IPS-NIHi7 (cell line): ENCODE measurements at regions not wholly inside any gene's neighbourhood (a gene's known extent, or its start where the extent isn't known, plus 50 kb on each side); places are given as distances from the start of the nearest gene placed in this dataset.
A peak's percentile ranks its signal among the peaks of the same experiment; 100 is the strongest.
"Not testable (repeated sequence)": the region's sequence is repeated elsewhere in the genome, so short reads cannot be mapped to it uniquely, and the experiment has no call there.

Experiments used
- DNase-seq: peaks from one replicate; pipeline ENCODE4 v3.0.0; 2012; ENCODE audit warnings: mixed read lengths; ENCODE audit errors: extremely low spot score

GRCh38 chrX:118215346-118215745 is 98.7 kb upstream of the KLHL13 start:
- no peak for DNase-seq

DNA sequence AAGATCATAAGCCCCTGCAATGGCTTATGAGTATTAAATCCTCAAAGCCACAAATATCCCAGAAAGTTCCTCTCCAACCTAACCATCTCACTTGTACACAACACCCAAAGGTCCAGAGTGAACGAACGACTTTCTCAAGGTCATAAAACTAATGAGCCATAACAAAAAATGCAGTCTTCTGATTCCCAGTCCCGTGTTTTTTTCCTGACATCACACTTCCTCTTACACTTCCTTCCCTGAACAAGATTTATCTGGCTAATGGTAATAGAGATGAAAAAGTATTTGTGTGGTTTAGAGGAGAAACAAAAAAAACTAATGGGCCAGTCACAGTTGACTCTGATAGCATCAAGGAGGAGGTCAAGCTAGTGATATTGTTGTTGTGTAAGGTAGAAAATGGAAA is 99.5 kb upstream of the KLHL13 start:
- DNase-seq, result no peak

DNA sequence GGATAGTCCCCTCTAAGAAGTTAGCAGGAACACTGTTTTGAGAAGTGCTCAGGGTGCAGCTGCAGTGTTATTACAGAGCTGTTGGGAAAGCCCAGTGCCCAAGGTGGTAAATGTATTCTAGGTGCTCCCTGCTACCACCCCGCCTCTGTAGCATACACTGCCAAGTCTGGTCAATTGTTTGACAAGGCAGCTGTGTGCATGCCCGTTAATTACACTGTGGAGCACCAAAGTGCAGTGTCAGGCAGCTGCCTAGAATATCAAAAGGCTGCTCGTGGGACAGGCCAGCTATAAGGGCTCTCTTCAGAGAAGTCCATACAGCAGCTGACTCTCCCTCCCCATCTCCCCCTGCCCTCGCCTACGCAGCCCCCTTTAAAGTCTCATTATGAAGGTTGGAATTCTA is 99.9 kb upstream of the KLHL13 start:
- DNase-seq, result no peak

DNA sequence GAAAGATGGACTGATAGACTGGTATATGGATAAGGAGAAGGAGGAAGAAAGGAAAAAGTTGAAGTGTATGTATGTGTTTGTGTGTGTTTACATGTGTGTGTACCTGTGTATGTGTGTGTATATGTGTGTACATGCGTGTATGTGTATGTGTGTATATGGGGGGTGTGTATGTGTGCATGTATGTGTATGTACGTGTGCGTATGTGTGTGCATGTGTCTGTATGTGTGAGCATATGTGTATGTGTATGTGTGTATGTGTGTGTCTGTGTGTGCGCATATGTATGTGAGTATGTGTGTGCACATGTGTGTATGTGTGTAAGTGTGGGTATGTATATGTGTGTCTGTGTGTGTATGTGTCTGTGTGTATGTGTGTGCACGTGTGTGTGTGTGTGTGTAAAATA is 101.5 kb upstream of the KLHL13 start:
- no peak for DNase-seq

DNA sequence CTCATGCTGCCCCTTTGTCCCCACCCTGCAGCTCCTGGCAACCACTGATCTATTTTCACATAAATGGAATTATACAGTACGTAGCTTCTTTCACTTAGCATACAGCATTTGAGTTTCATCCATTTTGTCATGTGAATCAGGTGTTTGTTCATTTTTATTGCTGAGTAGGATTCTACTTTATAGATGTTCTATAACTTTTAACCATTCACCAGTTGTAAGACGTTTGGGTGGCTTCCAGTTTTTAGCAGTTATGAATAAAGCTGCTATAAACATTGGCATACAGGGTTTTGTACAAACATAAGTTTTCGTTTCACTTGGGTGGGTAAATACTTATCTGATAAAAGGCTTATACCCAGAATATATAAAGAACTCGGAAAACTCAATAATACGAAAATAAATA is 102.3 kb upstream of the KLHL13 start:
- DNase-seq, result no peak

GRCh38 chrX:118219866-118220265 is 103.3 kb upstream of the KLHL13 start:
- no peak for DNase-seq

DNA sequence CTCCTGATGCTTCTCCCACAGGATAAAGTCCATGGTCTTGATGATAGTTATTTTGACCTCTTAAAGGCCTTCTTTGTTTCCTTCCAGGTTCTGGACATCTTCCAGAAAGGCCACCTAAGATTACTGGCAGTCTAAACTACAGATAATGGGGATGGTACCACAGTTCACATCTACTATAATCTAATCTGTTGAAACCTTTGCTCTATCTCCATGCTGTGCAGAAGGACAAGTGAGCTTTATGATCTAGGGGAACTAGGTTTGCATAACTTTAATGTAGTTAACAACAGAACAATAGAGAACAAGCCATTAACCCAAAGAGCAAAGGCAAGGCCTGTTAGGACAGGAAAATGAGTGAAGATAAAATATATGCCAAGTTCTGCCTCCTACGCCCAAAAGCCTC is 103.9 kb upstream of the KLHL13 start:
- DNase-seq, result no peak

GRCh38 chrX:118221270-118221669 is 104.7 kb upstream of the KLHL13 start:
- DNase-seq, result no peak

GRCh38 chrX:118221733-118222132 is 105.1 kb upstream of the KLHL13 start:
- no peak for DNase-seq

DNA sequence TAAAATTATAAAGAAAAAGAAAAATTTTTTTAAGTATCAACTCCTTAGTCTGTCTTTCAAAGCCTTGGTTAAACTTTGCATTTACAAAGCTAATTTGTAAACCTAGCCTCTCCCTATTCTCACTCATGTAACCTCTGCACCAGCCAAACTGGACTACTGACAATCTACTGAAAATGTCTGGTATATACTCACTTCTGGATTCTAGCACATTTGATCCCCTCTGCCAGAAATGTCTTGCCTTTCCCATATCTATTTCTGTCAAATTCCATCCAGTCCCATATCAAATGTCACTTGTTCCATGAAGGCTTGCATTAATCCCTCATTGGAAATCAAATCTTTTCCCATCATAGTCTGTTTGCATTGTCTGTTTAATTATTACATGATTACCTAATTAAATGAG is 105.8 kb upstream of the KLHL13 start:
- DNase-seq, result no peak

DNA sequence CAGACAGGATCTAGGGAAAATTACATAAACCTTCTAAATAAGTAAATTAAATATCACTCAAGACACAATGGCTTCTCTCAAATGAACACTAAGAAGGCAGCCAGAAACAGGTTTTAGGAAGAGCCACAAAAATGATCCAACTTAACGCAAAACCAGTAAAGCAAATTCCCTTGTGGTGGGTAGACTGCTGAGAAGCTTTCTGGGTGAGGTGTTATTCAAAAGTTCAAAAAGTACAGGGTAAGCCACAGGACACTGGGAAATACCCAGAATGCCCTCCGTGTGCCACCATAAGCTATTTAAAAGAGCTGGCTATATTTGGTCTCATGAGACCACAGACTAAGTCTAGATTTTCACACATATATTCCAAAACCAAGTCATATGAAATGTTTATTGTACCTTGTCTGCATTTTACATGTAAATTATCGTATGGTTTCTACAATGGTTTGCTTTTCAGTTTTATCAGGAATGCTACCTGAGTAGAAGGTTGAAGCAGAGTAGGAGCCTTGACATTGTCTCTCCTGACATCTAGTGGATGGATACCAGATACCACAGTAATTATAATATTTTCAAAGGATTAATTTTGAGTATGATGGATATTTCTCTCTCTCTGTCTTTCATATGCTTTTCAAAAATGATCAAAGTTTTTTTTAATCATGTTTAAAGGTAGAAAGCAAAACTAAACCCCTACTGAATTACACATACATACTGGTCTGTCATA is 109.3 kb upstream of the KLHL13 start:
- DNase-seq, result peak; percentile 30

DNA sequence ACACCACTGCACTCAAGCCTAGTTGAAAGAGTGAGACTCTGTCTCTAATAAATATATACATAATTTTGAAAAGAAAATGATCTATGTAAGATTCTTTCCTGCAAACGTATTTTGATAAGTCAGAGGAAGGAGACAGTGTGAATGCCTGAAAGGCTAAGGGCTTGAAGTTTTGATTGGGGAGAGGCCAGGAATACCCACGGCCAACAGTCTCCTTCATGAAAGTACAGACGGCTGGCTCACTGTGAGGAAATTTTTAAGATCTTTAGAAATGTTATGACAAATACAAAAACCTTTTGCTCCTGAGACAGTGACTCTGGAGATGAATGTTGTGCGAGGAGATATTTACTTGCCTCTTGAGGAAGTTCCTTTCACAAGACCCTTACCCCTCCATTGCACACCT is 111.4 kb upstream of the KLHL13 start:
- DNase-seq, result no peak

DNA sequence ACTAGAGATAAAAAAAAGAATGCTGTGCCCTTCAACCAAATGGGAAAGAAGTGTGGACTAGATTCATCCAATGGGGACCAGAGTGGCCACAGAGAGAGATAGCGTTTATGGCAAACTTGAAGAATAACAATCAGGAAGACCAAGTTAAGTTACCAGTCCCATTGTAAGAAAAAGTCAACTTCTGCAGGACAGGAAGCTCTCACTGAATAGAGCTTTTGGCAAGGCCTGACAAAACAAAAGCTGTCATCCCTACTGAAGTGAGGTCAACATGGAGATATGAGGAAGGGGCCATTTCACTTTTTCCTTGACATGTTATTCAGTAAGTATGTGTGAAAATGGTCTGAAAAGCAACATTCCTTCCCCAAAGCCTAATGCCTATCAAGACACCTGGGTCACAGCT is 111.8 kb upstream of the KLHL13 start:
- DNase-seq, result no peak

- no peak for DNase-seq
These were observed 114.4 kb upstream of the WDR44 start for GRCh38 chrX:118231464-118231863.

DNA sequence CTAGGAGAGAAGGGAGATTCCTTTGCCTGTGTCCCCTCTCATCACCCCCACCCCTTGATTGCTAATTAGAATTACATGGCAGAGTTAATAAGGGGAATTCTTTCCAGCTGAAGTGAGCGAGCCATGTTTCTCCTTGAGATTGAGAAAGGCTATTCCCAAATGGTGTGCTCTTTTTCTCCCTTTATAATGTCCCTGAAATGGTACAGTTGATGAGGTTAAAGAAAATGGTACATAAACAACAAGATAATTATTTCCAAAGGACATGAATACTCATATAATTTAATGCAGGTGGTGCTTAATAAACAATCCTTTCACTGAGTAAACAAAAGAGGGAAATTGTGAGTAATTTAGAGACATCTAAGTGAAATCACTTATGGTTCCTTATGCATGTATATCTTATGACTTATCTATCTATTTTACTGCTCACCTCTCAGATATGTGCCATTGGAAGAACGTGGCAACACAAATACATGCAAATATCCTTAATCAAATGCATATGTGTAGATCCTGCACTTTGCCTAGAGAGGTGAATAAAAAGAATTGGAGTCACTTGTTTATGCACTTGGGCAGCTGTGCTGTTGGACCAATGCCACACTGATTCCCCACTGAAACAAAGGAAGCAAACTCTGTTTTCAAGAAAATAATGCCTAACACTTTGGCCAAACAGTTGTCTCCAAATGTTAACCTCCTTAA is 106.6 kb upstream of the WDR44 start:
- DNase-seq, result no peak

DNA sequence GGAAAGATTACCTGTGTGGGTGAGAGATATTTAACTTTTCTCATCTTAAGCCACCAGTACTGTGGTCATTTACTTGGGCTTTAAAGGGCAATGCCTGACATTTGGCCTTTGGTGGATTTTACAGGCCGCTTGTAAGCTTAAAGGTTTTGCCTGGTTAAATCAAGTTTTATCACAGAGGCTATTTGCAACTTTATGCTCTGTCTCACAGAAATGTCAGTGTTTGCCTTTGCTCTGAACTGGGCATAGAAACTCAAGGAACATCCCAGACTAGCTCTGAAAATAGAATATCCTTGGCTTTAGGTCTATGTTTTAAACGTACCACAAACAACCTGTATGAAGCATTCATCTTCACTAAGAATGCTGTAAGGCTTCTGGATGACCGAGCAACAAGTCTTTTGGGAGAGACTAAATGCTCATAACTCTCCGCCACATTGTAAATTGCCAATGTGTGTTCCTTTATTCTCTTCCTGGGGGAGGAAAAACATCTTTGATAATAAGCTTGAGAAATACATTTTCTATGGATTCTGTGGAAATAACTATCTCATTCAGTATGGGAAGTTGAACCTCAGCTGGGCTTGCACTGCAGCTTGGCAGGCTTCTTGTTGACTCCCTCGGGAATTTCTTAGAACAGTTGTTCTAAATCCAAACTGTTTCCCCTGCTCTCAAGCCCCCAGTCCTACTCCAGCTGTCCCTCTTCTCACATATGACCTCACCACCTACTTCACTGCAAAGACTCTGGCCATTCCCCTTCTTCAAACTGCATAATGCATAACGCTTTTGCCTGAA is 105.8 kb upstream of the WDR44 start:
- DNase-seq, result no peak

- DNase-seq, result not testable (repeated sequence)
These were observed 98.9 kb upstream of the WDR44 start for GRCh38 chrX:118246961-118247360.

GRCh38 chrX:118249146-118249545 is 96.8 kb upstream of the WDR44 start:
- no peak for DNase-seq

DNA sequence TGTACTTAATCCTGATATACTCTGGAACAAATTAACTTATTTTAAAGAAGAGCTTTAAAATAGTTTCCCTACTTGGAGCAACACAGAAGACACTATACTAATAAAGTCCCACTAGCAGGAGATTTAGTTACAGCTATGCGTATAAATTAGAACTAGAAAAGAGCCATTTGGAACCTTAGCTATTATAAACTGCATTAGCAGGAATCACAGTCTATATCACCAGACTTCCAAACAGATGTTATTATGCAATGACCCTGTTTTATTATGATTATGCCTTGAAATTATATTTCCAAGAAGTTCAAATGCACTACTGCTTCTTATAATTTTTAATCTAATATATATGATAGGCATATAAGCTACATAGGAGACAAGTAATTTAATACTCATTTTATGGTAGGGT is 95.5 kb upstream of the WDR44 start:
- DNase-seq, result no peak

DNA sequence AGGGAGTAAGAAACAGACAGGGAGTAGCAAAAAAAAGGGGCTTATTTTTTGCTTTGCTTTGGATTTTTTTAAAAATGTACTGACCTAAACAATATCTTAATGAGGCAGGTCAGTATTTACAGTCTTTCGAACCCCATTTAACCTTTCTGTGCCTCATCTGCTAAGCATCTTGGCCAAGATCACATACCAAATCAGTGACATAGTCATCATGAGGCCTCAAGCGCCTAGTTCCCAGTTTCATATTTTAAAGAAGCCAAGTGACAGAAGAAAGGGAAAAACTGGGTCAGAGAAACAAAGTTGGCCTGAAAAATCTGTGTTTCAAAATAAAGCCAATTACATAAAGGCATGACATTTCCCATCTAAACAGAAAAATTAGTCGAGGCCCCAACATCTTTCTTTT is 94.6 kb upstream of the WDR44 start:
- no peak for DNase-seq

- no peak for DNase-seq
These were observed 92.9 kb upstream of the WDR44 start for GRCh38 chrX:118252967-118253366.

- DNase-seq, result peak; percentile 67
These were observed 91.3 kb upstream of the WDR44 start for GRCh38 chrX:118254611-118255010.

DNA sequence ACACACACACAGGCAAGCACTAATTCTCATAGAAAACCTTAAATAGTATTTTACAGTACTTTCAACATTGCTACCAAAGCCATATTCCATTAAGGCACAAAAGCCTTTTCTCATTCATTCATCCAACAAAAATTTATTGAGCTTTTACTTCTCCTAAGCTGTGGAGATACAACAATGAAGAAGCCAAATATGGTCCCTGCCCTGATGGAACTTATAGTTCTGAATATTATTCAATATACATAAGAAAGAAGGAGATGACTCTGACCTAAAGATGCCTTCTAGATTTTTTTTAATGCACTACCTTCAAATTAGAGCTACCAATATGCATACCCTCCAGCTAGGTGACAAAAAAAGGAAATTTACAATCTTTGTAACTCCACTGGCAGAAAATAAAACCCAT is 90.0 kb upstream of the WDR44 start:
- no peak for DNase-seq
